HUES64 (cell line): ENCODE measurements at regions not wholly inside any gene's neighbourhood (a gene's known extent, or its start where the extent isn't known, plus 50 kb on each side); places are given as distances from the start of the nearest gene placed in this dataset.

Experiments used
- H3K27ac ChIP-seq: 2 replicates; pipeline ENCODE4 v1.7.0; 2013; ENCODE audit warnings: low read depth, low read length, inconsistent platforms
- H3K27me3 ChIP-seq: 2 replicates; pipeline ENCODE4 v1.6.1; 2013; ENCODE audit warnings: mild to moderate bottlenecking, low read length; ENCODE audit not compliant: insufficient read depth
- H3K36me3 ChIP-seq: 2 replicates; pipeline ENCODE4 v1.6.1; 2013; ENCODE audit warnings: mild to moderate bottlenecking, low read length; ENCODE audit not compliant: insufficient read depth
- H3K4me1 ChIP-seq: 2 replicates; pipeline ENCODE4 v1.6.1; 2013; ENCODE audit warnings: mild to moderate bottlenecking, low read length, moderate library complexity; ENCODE audit not compliant: insufficient read depth
- H3K4me3 ChIP-seq: 2 replicates; pipeline ENCODE4 v1.5.1; 2013; ENCODE audit warnings: mild to moderate bottlenecking, low read length, moderate library complexity
- H3K9ac ChIP-seq: 2 replicates; pipeline ENCODE4 v1.6.1; 2013; ENCODE audit warnings: mild to moderate bottlenecking, low read depth, low read length
- H3K9me3 ChIP-seq: 2 replicates; pipeline ENCODE4 v1.6.1; 2013; ENCODE audit warnings: low read depth, low read length; ENCODE audit not compliant: insufficient read depth
- WGBS: fragments of 150-250, 120-280 bp; methylation state at CpG from one replicate; pipeline ENCODE4 v1.1.7; 2013; ENCODE audit warnings: missing lambda C conversion rate; 5-methylcytosine and 5-hydroxymethylcytosine counted together

DNA sequence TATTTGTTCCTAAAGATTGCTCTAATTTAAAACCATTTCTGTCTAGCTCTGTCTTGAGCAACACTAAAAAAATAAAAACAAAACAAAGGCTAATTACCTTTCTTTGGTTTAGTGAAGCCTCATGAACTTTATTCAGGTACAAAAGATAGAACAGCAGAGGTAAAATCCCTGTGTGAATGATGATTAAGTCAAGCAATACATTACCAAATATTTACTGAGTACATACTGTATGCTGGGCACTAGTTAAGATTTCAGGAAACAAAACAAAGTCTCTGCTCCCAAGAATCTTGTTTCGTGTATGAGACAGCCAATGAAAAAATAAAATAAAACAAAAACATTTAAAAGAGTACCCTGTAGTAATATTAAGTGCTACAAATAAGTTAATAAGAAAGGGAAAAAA is 257.5 kb downstream of the RND3 start:
- H3K9me3 ChIP-seq = no peaks in the 10 kb centered on the region
- H3K4me3 ChIP-seq = no peak overlapping the region
- no peak overlapping the region for H3K9ac ChIP-seq
- no peaks in the 10 kb centered on the region for H3K4me1 ChIP-seq
- H3K36me3 ChIP-seq = no peaks in the 10 kb centered on the region
- WGBS = no CpG with 5 or more reads among the region's 1 CpG
- H3K27ac ChIP-seq = no peak overlapping the region
- H3K27me3 ChIP-seq = no peaks in the 10 kb centered on the region

DNA sequence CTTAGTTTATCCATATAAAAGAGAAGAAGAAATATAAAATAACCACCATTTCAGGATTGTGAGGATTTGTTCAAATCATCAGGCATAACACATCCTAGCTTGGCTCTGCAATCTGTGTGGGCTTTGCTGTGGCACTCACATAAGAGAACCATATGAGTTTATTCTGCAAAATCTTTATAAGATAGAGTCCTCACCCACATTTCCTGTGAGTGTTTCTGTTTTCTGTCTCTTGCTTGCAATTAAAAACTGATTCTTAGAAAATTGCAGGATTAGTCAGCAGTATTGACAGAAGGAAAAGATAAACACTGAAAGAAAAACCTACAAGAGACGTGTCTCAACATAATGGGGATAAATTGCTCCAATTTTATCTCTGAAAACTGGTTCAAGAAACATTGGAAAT is 258.5 kb downstream of the RND3 start:
- no peaks in the 10 kb centered on the region for H3K36me3 ChIP-seq
- H3K9me3 ChIP-seq = no peaks in the 10 kb centered on the region
- H3K4me1 ChIP-seq = no peaks in the 10 kb centered on the region
- H3K9ac ChIP-seq = no peak overlapping the region
- H3K27me3 ChIP-seq = no peaks in the 10 kb centered on the region
- no peak overlapping the region for H3K27ac ChIP-seq
- WGBS = 89% methylated on average over 1 of the region's 1 CpG
- H3K4me3 ChIP-seq = no peak overlapping the region

DNA sequence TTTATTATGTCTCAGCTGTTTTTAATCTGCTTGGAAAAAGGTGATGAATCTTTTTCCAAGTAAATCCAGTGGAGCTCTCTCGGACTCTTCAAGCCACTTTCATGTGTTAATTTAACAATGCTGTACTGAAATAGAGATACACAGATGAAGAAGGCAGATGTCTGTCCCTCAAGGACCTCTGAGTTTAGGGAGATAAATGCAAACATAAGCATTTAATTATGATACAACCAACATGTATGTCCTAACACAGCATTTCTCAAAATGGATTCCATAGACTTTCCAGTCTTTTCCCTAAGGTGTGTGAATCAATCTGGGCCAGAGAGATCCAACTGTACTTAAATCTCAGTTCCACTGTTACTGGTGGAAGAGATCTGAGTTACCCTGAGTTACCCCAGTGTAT is 262.4 kb downstream of the RND3 start:
- Histone ChIP-seq H3K9ac (no peak overlapping the region), H3K27me3 (no peaks in the 10 kb centered on the region), H3K36me3 (no peaks in the 10 kb centered on the region), H3K27ac (no peak overlapping the region), H3K4me1 (no peaks in the 10 kb centered on the region), H3K9me3 (no peaks in the 10 kb centered on the region), H3K4me3 (no peak overlapping the region)
- WGBS = 100% methylated on average over 1 of the region's 1 CpG

DNA sequence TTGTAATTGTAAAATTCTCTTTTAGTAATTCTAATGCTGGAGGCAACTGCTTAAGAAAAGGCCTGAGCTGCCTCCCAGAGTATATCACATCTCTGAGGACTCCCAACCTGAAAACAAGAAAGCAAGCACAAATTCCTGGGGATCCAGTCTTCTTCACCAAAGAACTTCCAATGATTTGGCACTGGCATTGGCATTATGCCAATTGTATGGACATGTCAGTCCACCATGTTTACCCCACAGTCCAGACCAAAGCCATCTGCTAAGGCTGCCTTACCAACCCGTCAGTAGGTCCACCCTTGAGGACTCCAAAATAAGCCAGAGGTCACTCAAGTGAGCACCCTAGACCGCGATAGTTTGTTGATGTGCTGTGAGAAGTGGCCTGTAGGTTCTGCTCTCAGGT is 263.1 kb downstream of the RND3 start:
- Histone ChIP-seq H3K27ac (no peak overlapping the region), H3K4me1 (no peaks in the 10 kb centered on the region), H3K4me3 (no peak overlapping the region), H3K9ac (no peak overlapping the region), H3K9me3 (no peaks in the 10 kb centered on the region), H3K27me3 (no peaks in the 10 kb centered on the region), H3K36me3 (no peaks in the 10 kb centered on the region)
- WGBS = 93% methylated on average over 3 of the region's 3 CpGs

DNA sequence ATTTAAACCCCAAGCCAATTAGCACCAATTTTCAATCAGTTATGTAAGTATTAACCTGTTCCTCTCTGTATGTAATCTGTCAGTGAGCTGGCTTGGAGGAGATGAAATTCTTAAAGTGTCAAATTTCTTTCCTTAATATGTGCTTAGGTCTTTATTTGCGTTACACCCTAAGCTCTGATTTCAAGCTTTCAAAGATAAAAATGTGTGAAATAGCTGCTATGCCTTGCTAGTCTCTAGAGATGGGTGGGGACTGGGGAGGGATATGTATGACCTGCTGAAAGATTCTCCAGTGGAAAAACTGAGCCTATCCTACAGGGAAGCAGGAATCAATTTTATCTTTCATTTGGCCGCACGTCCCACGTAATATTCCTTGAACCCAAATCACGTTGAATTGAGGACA is 264.5 kb downstream of the RND3 start:
- Histone ChIP-seq H3K9me3 (no peaks in the 10 kb centered on the region), H3K36me3 (no peaks in the 10 kb centered on the region), H3K4me1 (no peaks in the 10 kb centered on the region), H3K27me3 (no peaks in the 10 kb centered on the region), H3K4me3 (no peak overlapping the region), H3K9ac (no peak overlapping the region), H3K27ac (no peak overlapping the region)
- WGBS = 91% methylated on average over 5 of the region's 5 CpGs

DNA sequence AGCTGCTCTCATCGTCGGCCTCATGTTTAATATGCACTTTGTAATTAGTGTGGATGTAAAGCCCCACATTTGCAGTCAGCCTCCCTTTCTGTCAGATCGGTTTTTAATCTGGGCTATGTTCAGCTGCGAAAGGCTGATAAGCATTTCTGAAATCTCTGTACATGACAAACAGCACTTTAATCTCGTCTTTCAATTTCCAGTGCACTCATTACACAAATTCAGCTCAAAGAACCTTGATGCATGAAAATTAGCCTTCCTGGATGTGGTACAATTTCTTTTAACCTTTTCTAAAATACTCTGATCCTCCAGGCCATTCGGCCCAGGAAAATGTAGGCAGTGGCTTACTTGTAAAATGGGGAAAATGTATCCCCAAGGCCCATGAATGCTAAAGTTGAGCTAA is 265.1 kb downstream of the RND3 start:
- H3K27ac ChIP-seq = no peak overlapping the region
- H3K27me3 ChIP-seq = no peaks in the 10 kb centered on the region
- no peaks in the 10 kb centered on the region for H3K36me3 ChIP-seq
- no peak overlapping the region for H3K4me3 ChIP-seq
- no peaks in the 10 kb centered on the region for H3K9me3 ChIP-seq
- 91% methylated on average over 6 of the region's 6 CpGs for WGBS
- H3K4me1 ChIP-seq = no peaks in the 10 kb centered on the region
- no peak overlapping the region for H3K9ac ChIP-seq

DNA sequence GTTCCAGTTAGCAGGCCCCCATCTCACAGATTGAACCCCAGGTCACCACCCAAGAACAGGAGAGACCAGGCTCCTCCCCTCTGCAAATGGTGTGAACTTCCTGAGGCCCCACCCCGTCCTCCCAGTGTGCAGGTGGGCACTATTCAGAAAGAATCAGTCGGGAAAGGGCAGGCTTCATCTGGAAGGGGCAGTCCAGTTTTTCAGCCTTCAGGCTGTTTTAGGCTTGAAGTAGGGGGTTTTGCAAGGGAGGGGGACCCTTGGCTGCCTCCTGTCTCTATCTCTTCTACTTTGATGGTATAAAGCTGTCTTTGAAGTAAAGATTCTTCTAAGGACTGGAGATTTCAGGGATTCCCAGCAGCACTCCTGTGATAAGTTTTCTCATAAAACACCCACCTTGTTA is 267.6 kb downstream of the RND3 start:
- H3K4me1 ChIP-seq = peaks cover 3% of the 10 kb centered on the region; the same call in 1 of the 2 replicates
- 84% methylated on average over 2 of the region's 2 CpGs for WGBS
- H3K9me3 ChIP-seq = no peaks in the 10 kb centered on the region
- no peak overlapping the region for H3K9ac ChIP-seq
- H3K4me3 ChIP-seq = no peak overlapping the region
- H3K36me3 ChIP-seq = no peaks in the 10 kb centered on the region
- H3K27ac ChIP-seq = no peak overlapping the region
- H3K27me3 ChIP-seq = no peaks in the 10 kb centered on the region

DNA sequence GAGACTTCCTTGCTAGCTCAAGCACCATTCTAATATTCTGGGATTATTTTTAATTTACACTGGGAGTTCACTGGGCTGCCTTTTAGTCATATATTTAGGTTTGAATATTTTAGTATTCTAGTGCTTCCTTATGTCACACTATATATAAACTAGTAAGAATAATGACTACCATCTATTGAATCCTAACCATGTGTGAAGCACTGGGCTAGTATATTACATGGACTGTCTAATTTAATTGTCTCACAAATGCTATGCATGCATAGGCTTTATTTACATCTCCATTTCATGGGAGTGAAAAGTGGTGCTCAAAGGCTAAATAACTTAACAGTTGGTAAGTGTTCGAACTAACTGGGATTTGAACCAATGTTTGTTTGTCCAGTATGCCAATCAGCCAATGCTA is 272.4 kb downstream of the RND3 start:
- Histone ChIP-seq H3K9ac (no peak overlapping the region), H3K4me1 (peaks cover 8% of the 10 kb centered on the region), H3K27me3 (no peaks in the 10 kb centered on the region), H3K9me3 (no peaks in the 10 kb centered on the region), H3K27ac (no peak overlapping the region), H3K36me3 (no peaks in the 10 kb centered on the region), H3K4me3 (no peak overlapping the region)
- WGBS = 100% methylated on average over 1 of the region's 1 CpG

DNA sequence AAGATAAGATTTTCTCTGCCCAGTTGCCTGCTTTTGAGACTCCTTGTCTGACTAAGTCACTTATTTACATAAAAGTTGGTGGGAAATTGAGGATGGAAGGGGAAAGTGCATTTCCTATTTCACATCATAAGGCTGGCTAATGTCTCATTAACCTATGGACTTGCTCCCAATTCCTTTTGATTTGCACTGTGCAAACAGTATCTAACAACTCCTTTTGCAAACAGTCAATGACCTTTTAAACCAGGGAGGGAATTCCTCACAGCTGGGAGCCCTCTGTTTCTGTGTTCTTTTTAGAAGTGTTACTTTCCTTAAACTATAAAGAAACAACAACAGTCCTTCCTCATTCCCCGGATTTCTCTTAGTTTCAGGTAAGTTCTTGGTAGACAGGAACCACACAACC is 272.8 kb downstream of the RND3 start:
- no peak overlapping the region for H3K27ac ChIP-seq
- no peak overlapping the region for H3K4me3 ChIP-seq
- no peaks in the 10 kb centered on the region for H3K9me3 ChIP-seq
- peaks cover 8% of the 10 kb centered on the region for H3K4me1 ChIP-seq
- no peaks in the 10 kb centered on the region for H3K36me3 ChIP-seq
- 22% methylated on average over 1 of the region's 1 CpG for WGBS
- no peak overlapping the region for H3K9ac ChIP-seq
- H3K27me3 ChIP-seq = no peaks in the 10 kb centered on the region

DNA sequence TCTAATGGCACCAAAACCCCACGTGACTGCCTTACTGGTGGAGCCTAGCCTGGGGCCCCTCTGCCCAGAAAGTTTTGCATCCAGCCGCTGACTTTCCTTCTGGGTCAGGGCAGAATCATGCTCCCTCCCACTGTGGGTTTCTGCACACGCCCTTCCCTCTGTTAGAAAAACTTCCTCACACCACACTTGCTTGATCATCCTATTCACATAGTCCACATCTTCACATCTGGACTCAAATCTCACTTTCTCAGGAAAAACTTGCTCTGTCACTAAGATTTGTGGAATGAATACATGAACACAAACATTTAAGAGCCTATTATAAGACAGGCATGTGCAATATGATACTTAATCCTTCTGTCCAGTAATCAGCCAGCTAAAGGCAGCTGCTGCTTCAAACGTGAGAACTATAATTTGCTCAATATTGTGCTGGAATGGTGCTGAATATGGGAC is 274.7 kb downstream of the RND3 start:
- WGBS = 79% methylated on average over 4 of the region's 4 CpGs
- no peaks in the 10 kb centered on the region for H3K36me3 ChIP-seq
- no peak overlapping the region for H3K27ac ChIP-seq
- H3K9ac ChIP-seq = no peak overlapping the region
- no peaks in the 10 kb centered on the region for H3K9me3 ChIP-seq
- H3K27me3 ChIP-seq = no peaks in the 10 kb centered on the region
- peaks cover 13% of the 10 kb centered on the region for H3K4me1 ChIP-seq
- H3K4me3 ChIP-seq = no peak overlapping the region

DNA sequence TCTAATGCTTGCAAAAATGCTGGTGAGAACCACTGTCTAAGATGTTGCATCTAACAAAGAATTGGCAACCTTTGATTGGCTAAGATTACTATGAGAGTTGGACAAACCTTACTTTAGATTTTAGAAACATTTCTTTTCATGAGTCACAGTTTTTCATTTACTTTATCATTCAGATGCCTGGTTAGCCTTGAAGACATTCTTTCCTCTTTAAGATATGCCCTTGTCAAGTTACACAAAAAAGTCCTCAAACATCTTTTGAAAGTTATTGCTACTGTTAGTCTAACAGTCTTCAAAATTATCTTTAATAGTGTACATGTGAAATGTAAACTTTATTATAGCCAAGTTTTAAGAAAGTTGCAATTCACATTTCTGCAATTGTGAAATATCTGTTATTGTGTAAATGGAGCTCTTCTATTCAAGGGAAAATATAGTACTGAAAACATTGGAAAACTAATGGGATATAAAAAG is 276.3 kb downstream of the RND3 start:
- Histone ChIP-seq H3K27ac (no peak overlapping the region), H3K4me3 (no peak overlapping the region), H3K9me3 (no peaks in the 10 kb centered on the region), H3K27me3 (no peaks in the 10 kb centered on the region), H3K4me1 (peaks cover 13% of the 10 kb centered on the region), H3K9ac (no peak overlapping the region), H3K36me3 (no peaks in the 10 kb centered on the region)

DNA sequence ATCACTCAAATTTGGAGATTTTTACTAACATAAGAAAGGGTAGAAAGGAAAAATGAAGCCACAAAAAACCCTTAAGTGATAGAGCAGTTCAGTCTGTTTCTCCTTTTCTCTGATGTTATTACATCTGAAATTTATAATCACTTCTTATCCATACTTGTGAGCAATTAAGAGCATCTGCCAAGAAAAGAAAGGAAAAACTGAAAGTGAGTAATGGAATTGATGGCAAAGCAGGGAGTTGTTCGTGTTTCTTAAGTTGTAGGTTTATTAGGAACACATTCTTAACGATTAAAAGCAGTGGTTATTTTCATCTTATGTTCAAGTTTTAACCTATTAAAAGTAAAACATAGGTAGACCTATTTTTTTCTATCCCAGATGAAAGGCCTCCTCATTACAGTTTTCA is 277.7 kb downstream of the RND3 start:
- peaks cover 9% of the 10 kb centered on the region for H3K4me1 ChIP-seq
- 98% methylated on average over 2 of the region's 2 CpGs for WGBS

More for the DNA sequence above, 277.7 kb downstream of the RND3 start:
- Histone ChIP-seq H3K9ac (no peak overlapping the region), H3K36me3 (no peaks in the 10 kb centered on the region), H3K4me3 (no peak overlapping the region), H3K27ac (no peak overlapping the region), H3K9me3 (no peaks in the 10 kb centered on the region), H3K27me3 (no peaks in the 10 kb centered on the region)
